Esophagus muscularis mucosa (tissue), 4 donors: ENCODE measurements at regions not wholly inside any gene's neighbourhood (a gene's known extent, or its start where the extent isn't known, plus 50 kb on each side); places are given as distances from the start of the nearest gene placed in this dataset.

ENCODE experiments used
- EP300 ChIP-seq: sonication (generic); formaldehyde crosslinking; IDR thresholded peaks from one replicate; pipeline ENCODE4 v1.6.1; 2017; ENCODE audit warnings: antibody characterized with exemption
- POLR2A ChIP-seq: fragments of 450-650 bp; IDR thresholded peaks from one replicate; pipeline ENCODE4 v1.6.1; 2017; ENCODE audit warnings: antibody characterized with exemption, moderate library complexity, mild to moderate bottlenecking, low read depth
- POLR2AphosphoS5 ChIP-seq, 2 donors: sonication (generic); formaldehyde crosslinking; IDR thresholded peaks; one replicate each; pipeline ENCODE4 v1.6.1; 2017; ENCODE audit warnings: antibody characterized with exemption in 2 of 2
- TF ChIP-seq, protein P1 (sequence below), 3 experiments: fragments of 200-600 bp in 2 of 3; fragments of 450-650 bp in 1 of 3; sonication (generic) in 2 of 3; IDR thresholded peaks; one replicate each; pipeline ENCODE4 v1.5.1; 2017 to 2019; ENCODE audit warnings: antibody characterized with exemption in 3 of 3, mild to moderate bottlenecking in 2 of 3, moderate library complexity in 1 of 3

DNA sequence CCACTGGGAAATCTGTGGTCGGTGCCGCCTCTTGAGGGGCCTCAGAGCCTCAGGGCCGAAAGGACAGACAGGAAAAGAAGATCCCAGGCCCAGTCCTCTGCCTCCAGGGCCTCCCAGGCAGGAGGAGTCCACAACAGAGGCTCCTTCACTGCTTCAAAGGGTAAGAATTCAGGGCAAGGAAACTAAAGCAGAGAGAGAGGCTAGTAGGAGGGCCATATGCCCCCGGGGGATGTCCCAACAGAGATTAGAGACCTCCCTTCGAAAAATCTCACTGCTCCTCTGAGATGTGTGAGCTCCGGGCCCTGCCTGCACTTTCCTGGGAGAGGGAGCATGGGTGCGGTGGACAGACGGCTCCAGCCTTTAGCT, 465.9 kb downstream of the NPHP4 start:
- TF ChIP-seq, protein P1, sequence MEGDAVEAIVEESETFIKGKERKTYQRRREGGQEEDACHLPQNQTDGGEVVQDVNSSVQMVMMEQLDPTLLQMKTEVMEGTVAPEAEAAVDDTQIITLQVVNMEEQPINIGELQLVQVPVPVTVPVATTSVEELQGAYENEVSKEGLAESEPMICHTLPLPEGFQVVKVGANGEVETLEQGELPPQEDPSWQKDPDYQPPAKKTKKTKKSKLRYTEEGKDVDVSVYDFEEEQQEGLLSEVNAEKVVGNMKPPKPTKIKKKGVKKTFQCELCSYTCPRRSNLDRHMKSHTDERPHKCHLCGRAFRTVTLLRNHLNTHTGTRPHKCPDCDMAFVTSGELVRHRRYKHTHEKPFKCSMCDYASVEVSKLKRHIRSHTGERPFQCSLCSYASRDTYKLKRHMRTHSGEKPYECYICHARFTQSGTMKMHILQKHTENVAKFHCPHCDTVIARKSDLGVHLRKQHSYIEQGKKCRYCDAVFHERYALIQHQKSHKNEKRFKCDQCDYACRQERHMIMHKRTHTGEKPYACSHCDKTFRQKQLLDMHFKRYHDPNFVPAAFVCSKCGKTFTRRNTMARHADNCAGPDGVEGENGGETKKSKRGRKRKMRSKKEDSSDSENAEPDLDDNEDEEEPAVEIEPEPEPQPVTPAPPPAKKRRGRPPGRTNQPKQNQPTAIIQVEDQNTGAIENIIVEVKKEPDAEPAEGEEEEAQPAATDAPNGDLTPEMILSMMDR (IDR thresholded peaks at IDR 0.05), result no peak
- TF ChIP-seq POLR2A, result no peak
- no peak for TF ChIP-seq POLR2AphosphoS5 (IDR thresholded peaks at IDR 0.05)
- TF ChIP-seq EP300, result no peak
